B cell (primary cell): ENCODE measurements at regions not wholly inside any gene's neighbourhood (a gene's known extent, or its start where the extent isn't known, plus 50 kb on each side); places are given as distances from the start of the nearest gene placed in this dataset.

Experiments
- CTCF ChIP-seq: fragments of 200-600 bp; IDR thresholded peaks from one replicate; pipeline ENCODE4 v1.8.0; 2022; ENCODE audit warnings: antibody characterized with exemption, mild to moderate bottlenecking
- EZH2 ChIP-seq: IDR thresholded peaks from 2 replicates; pipeline ENCODE4 v1.6.1; 2012; ENCODE audit warnings: borderline replicate concordance, low read depth, mild to moderate bottlenecking, moderate library complexity, low read length; ENCODE audit not compliant: insufficient read depth, poor library complexity, severe bottlenecking

GRCh38 chr1:3978196-3978989, 78.3 kb upstream of the C1orf174 start:
- no peak for TF ChIP-seq CTCF
- no peak for TF ChIP-seq EZH2
